GM18873 (cell line): ENCODE measurements at regions not wholly inside any gene's neighbourhood (a gene's known extent, or its start where the extent isn't known, plus 50 kb on each side); places are given as distances from the start of the nearest gene placed in this dataset.
"Not testable (repeated sequence)": the region's sequence is repeated elsewhere in the genome, so short reads cannot be mapped to it uniquely, and the experiment has no call there.

Source experiments
- ATAC-seq: cut with Tn5 transposase; IDR thresholded peaks from one replicate; pipeline ENCODE4 v1.9.1; 2021; ENCODE audit warnings: mild to moderate bottlenecking, moderate library complexity, moderate number of reproducible peaks; ENCODE audit not compliant: unreplicated experiment, low FRiP score

DNA sequence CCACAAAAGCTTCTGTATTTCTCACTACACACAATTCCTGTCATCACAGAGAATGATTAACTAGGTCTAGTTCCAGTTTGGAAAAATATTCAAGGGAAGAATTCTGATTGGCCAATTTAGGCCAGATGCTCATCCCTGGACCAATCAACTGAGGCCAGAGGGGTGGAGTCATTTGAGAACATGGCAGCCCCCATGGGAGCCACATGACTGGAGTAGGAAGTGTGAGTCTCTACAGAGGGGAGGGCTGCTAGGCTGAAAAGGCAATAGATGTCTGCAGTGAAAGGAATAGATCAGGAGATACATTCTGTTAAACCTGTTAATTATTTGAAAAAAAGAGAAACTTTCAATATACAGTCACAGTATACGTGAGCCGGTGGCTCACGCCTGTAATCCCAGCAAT, 125.2 kb downstream of the UNC93B1 start:
- ATAC-seq = not testable (repeated sequence)

DNA sequence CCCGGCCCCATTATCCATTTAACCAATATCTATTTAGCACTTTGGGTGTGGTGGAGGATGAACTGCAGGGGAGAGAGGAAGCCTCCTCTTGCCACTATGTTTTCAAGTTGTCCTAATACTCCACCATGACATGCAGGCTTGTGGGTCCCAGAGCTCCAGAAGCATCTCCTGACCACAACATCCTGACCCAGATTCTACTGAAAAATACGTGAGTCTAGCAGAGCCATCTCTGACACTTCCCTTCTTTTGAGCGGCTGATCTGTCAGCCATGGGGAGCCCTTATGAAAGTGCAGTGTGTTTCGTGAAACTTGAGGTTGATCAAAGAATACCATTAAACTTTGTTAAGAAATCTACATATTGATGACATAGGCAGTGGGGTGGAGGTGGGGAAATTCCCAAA, 126.6 kb downstream of the UNC93B1 start:
- not testable (repeated sequence) for ATAC-seq

DNA sequence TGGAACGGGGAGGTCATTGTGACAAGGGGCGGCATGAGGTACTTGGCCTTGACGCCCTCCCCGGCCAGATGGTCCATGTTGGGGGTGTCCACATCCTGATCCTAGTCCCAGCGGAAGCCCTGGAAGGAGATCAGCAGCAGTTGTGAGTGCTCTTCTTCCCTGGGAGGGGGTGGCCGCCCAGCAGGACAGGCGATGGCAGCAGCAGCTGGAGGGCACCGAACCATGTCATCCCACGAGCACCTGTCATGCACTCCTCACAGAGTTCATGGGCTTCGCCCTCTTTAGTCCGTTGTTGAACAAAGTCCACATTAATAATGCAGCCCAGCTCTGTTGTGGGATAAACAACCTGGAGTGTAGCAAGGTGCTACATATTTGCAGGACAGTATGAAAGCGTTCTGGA, 130.7 kb downstream of the UNC93B1 start:
- not testable (repeated sequence) for ATAC-seq

DNA sequence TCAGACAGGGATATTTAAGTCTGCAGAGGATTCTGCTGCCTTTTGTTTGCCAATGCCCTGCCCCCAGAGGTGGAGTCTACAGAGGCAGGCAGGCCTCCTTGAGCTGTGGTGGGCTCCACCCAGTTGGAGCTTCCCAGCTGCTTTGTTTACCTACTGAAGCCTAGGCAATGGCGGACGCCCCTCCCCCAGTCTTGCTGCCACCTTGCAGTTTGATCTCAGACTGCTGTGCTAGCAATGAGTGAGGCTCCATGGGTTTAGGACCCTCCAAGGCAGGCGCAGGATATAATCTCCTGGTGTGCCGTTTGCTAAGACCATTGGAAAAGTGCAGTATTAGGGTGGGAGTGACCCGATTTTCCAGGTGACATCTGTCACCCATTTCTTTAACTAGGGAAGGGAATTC, 132.7 kb downstream of the UNC93B1 start:
- ATAC-seq = not testable (repeated sequence)

DNA sequence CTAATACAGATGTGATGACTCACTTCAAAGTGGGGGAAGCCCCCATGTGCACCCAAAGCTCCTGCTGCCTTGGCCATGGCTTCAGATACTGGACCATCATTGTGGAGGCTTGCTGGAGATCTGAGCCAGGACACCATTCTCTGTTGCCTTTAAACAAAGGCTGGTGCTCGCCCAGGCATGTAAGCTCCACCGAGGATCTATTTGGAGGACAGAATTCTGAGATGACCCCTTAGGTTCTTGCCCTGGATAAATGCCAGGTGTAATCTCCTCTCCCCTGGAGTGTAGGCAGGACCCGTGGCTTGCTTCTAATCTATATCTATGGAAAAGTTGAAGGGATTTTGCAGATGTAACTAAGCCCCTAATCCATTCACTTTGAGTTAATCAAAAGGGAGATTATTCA, 141.0 kb downstream of the UNC93B1 start:
- not testable (repeated sequence) for ATAC-seq

DNA sequence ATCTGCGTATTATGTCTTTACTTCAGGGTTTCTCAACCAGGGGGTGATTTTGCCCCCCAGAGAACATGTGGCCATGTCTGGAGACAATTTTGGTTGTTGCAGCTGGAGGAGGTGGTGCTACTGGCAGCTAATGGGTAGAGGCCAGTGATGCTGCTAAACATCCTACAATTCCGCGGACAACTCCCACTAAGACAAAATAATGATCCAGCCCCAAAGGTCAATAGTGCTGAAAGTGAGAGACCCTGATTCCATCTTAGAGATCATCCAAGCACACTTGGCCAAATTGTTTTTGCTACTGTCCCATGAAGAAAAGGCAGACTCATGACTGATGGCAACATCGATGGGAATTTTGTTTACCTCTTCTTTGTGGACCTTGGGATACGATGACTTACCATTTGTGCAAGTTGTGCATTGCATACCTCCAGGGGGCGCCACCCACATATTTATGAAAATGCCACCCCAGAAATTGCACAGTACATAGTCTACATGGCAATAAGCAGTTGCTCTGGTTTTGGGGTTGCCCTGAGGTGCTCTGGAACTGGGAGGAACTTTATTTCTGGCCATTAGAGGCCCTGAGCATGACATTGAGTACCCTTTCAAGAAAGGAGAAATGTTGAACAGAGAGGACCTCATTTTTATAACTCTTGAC, 144.3 kb downstream of the UNC93B1 start:
- not testable (repeated sequence) for ATAC-seq

DNA sequence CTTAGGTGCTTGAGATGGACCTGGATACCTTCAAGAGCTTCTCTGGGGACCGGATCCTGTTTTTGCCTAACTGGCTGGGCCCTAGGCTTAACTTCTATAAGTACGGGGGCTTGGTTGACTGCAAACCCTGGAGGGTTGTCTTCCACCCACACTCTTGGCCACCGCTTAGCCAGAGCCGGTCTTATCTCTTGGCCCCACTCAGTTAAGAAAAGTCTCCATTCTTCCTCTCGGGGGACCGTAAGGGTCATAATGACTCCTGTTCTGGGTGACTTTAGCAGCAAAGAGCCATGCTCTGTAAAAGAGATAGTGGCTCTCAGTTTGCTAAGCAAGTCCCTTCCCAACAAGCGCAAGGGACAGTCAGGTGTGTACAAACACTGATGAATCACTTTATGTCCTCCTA, 153.2 kb downstream of the UNC93B1 start:
- ATAC-seq = not testable (repeated sequence)

DNA sequence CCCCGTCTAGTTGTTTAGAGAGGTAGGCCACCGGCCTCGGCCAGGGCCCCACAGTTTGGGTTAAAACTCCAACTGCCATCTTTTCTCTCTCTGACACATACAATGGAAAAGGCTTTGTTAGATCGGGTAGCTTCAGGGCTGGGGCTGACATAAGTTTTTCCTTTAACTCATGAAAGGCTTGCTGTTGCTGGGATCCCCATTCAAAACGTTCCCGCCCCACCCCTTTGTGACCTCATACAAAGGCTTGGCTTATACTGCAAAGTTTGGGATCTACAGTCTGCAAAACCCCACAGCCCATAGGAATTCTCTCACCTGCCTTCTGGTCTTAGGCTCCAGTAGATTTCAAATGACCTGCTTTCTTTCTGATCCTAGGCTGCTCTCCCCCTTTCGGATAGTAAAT, 154.1 kb downstream of the UNC93B1 start:
- not testable (repeated sequence) for ATAC-seq

DNA sequence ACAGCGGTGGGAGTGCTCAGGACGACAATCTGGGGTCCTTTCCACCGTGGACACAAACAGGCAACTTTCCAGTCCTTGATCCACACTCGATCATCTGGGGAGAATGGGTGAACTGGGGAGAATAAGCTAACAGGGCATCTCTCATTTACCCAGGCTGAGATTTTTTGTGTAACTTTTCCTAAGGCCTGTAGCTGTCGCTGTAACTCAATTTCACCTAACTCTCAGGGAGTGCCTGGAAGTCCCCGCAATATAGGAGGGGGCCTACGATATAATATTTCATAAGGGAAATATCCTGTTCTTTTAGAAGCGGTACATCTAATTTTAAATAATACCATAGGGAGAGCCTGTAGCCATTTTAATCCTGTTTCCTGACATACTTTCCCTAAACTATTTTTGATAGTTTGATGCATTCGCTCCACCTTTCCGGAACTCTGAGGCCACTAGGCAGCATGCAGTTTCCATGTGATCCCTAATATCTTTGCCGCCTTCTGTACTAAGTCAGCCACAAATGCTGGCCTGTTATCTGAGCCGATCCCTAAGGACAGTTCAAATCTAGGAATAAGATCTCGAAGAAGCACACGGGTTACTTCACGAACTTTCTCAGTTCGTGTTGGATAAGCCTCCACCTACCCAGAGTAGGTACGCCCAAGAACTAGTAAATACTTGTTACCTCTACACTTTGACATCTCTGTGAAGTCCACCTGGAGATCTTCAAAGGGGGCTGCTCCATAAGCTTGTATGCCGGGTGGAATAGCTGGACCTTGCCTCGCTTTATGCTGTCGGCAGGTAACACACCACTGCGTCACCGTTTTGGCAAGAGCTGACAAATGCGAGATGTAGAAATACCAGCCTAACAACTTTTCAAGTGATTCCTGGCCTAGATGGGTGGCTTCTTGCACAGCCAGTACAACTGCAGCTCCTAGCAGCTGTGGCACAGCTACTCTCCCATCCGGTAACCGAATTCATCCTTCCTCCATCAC, 155.7 kb downstream of the UNC93B1 start:
- not testable (repeated sequence) for ATAC-seq

DNA sequence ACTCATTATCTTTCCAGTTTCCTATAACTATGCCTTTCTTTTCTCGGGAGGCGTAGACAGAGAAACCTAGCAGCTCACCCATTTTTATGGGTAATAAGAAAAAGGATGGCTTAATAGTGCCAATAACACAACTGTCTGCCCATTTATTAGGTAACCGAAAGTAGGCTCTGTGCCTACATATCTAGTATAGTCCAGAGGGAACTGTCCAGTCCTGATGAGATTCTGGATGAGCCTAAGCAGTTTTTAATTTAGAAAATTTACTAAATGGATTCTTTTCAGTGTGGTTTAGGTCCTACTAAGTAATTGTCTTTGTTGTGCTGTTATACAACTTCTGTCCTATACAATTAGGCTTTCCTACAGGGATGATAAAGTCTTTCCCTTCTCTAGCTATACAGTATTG, 157.6 kb downstream of the UNC93B1 start:
- ATAC-seq = not testable (repeated sequence)

DNA sequence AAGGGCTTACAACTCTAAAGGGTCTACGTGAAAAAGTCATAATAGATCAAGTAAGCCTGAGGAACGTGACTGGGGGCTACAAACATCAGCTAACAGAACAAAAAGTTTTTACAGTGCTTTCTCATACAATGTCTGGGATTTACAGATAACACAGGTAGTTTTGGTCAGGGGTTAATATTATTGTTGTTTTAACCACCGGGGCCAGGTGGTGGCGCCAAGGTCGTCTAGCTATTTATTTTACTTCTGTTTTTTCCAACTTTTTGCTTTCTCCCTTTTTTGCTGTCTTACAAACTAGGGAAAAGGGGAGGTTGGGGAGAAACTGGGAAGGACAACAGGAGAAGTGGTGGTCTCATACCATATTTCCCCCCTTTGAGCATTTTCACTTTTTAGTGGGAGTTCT, 158.6 kb downstream of the UNC93B1 start:
- not testable (repeated sequence) for ATAC-seq

DNA sequence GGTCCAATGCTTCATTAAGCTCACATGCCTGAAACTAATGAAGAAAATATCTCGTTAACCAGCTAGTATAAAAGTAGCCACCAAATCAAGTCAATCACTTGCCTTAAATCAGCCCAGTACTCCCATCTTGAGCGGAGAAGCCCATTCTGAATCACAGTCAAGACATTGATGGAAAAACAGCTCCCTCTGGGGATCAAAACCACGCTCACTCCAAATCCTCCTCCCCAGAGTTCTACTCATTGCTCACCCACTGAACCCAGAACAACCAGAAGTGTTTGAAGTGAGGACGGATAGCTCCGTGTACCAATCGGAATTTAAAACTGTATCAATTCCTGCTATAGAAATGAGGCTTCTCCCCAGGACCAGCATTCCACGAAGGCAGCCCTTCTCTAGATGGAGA, 163.3 kb downstream of the UNC93B1 start:
- not testable (repeated sequence) for ATAC-seq

DNA sequence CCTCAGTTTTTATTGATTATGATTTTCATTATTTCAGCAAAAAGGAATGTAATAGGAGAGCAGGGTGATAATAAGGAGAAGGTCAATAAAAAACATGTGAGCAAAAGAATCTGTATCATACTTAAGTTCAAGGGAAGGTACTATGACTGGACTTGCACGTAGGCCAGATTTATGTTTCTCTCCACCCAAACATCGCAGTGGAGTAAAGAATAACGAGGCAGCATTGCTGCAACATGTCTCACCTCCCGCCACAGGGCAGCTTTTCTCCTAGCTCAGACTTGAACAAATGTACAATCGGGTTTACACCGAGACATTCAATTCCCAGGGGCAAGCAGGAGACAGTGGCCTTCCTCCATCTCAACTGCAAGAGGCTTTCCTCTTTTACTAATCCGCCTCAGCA, 155.7 kb upstream of the ALDH3B2 start:
- ATAC-seq = not testable (repeated sequence)

DNA sequence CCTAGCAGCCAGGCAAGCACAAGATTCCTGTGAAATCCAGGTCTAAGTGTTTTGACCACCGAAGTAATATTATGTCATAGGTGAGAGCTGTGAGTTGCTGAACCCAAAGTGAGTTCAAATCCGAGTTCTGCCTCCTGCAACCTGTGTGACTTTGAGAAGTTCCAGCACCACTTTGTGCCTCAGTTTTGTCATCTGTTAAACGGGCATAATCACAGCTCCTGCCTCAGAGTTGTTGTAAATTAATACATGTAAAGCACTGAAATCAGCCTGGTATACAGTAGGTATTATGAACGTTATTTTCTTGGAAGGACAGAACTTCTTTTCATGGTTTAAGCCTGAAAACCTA, 152.5 kb upstream of the ALDH3B2 start:
- ATAC-seq = not testable (repeated sequence)

DNA sequence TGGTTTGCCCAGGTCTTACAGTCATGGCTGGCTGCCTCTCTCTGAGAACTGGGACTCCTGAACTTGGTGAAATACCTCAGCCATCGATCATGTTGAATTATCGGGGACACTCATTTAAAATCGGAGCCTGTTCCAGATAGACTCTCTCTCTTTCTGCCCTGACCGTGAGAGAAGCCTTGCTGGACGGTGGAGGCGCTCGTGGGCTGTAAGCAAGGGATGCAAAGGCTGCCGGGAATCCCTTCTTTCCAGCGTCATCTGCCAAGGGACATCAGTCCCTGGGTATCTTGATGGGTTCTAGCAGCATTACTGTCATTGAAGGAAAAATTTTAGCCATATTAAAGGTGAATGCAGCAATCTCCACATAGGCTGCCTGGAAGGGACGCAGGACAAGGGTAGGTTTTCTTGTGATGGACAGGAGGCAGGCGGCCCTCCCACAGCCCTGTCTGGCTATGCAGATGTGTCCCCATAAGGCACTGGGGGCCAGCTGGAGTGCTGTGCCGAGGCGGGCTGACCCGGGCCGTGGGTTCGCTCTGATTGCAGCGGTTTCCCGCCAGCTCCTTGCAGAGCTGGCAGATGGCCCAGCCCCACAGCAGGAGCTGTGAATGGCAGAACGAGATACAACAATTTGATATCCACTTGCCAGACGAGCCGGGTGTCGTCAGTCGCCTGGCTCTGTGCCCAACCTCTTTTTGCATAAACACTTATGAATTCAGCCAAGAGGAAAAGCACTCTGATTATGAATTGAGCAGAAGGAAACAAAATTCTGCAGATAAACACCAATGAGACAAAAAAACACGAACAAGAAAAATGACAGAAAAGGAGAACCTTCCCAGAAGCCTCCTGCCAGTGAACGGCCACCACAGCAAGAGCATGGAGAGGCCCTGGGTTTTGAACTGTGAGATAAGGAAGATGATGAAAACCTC, 151.9 kb upstream of the ALDH3B2 start:
- ATAC-seq = not testable (repeated sequence)

DNA sequence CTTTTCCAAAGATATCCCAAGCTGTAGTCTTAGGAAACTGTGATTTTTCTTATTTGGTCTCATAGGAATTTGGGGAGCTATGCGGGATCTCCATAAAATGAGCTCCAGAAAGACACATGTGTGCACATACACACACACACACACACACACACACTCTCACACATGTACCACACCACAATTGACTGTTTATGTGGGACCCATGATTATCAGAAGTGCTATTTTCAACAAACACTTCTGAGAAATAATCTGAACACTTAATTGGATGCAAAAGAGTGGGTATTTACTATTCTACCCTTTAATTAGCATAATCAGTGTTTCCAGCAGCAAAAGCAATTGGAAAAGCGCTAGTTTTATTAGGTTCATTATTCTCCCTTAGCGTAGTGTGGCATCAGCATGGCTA, 150.4 kb upstream of the ALDH3B2 start:
- ATAC-seq = not testable (repeated sequence)

DNA sequence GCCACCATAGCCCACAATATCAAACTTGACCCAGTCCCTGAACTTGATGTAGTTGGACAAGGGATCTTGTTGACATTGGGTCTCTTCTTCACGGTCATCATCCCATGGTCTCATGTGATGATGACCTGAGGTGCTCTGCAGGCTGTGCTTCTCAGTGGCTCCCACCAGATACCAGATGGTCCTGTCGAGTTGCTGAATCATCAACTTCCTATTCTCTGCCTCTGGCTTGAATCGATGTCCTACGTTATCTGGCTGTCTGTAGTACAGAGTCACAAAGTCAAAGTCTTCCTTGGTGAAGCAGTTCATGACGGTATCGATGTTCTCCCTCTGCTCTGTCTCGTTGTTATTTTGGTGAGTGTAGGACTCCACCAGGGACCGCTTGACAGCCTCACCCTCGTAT, 145.7 kb upstream of the ALDH3B2 start:
- no peak for ATAC-seq

DNA sequence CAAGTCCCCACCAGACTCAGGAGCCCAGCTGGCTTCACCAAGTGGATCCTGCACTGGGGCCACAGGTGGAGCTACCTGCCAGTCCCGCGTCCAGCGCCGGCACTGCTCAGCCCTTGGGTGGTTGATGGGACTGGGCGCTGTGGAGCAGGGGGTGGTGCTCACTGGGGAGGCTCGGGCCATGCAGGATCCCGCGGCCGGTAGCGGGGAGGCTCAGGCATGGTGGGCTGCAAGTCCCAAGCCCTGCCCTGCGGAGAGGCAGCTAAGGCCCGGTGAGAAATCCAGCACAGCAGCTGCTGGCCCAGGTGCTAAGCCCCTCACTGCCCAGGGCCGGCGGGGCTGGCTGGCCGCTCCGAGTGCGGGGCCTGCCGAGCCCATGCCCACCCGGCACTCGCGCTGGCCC, 143.1 kb upstream of the ALDH3B2 start:
- not testable (repeated sequence) for ATAC-seq

DNA sequence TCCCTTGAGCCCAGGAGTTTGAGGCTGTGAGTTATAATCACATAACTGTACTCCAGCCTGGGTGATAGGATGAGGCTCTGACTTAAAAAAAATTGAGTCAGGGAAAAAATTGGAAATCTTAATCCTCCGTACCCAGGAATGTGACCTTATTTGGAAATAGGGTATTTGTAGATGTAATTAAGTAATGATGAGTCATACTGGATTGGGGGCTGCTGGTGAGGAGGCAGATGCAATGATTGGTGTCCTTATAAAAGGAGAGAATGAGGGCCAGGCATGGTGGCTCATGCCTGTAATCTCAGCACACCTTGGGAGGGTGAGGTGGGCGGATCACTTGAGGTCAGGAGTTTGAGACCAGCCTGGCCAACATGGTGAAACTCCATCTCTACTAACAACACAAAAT, 134.9 kb upstream of the ALDH3B2 start:
- ATAC-seq = not testable (repeated sequence)

DNA sequence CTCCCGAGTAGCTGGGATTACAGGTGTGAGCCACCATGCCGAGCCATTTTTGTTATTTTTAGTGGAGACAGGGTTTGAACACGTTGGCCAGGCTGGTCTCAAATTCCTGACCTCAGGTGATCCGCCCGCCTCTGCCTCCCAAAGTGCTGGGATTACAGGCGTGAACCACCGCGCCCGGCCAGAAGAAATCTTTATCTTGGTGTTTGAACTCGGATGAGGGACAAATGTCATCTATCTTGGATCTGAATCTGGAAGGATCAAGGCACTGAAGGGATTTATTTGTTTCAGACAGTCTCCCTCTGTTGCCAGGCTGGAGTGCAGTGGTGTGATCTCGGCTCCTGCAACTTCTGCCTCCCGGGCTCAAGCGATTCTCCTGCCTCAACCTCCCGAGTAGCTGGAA, 133.5 kb upstream of the ALDH3B2 start:
- ATAC-seq = not testable (repeated sequence)
